Loucy (cell line): ENCODE measurements at regions not wholly inside any gene's neighbourhood (a gene's known extent, or its start where the extent isn't known, plus 50 kb on each side); places are given as distances from the start of the nearest gene placed in this dataset.

Source experiments
- EZH2phosphoT487 ChIP-seq: fragments of 200-600 bp; IDR thresholded peaks from 2 replicates; pipeline ENCODE4 v1.6.1; 2018; ENCODE audit warnings: antibody characterized with exemption, mild to moderate bottlenecking, moderate library complexity, borderline replicate concordance
- TF ChIP-seq, protein P1 (sequence below): fragments of 200-600 bp; sonication (generic); conservative IDR thresholded peaks from 2 replicates; pipeline ENCODE4 v1.5.1; 2014; ENCODE audit warnings: mild to moderate bottlenecking, antibody characterized with exemption, low read length

DNA sequence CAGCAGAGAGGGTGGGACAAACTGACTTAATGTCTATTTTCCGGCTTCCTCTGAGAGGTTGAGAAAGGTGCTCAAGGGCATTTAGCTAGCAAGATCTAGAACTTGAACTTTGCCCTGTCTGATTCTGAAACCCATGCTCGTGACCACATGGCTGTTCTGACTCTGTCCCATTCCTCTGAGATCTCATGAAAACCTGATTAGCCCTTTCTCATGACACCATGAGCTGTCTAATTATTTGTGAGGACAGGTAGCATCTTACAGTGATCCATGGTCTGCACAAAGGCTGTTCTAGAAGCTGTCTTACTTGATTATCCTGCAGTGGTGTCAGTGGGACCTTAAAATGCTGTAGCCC lies 89.6 kb upstream of the TOX2 start:
- TF ChIP-seq, protein P1, sequence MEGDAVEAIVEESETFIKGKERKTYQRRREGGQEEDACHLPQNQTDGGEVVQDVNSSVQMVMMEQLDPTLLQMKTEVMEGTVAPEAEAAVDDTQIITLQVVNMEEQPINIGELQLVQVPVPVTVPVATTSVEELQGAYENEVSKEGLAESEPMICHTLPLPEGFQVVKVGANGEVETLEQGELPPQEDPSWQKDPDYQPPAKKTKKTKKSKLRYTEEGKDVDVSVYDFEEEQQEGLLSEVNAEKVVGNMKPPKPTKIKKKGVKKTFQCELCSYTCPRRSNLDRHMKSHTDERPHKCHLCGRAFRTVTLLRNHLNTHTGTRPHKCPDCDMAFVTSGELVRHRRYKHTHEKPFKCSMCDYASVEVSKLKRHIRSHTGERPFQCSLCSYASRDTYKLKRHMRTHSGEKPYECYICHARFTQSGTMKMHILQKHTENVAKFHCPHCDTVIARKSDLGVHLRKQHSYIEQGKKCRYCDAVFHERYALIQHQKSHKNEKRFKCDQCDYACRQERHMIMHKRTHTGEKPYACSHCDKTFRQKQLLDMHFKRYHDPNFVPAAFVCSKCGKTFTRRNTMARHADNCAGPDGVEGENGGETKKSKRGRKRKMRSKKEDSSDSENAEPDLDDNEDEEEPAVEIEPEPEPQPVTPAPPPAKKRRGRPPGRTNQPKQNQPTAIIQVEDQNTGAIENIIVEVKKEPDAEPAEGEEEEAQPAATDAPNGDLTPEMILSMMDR, result no peak
- no peak for TF ChIP-seq EZH2phosphoT487
